Spleen (tissue), 11 donors: ENCODE measurements at regions not wholly inside any gene's neighbourhood (a gene's known extent, or its start where the extent isn't known, plus 50 kb on each side); places are given as distances from the start of the nearest gene placed in this dataset.

Source experiments
- DNase-seq: peaks from one replicate; pipeline ENCODE4 v3.0.0-alpha.2; 2020
- H3K27ac ChIP-seq, 8 donors: fragments of 200-600 bp; sonication (generic) in 7 of 8; 1 replicate in 4 of 8; 2 replicates in 4 of 8; pipeline versions ENCODE4 v1.5.0 to v1.8.0; 2016 to 2021; ENCODE audit warnings: inconsistent platforms in 4 of 8, mild to moderate bottlenecking in 4 of 8, moderate library complexity in 1 of 8
- H3K27me3 ChIP-seq, 7 donors: fragments of 200-600 bp; sonication (generic) in 6 of 7; replicated peaks in 1 of 7; 1 replicate in 4 of 7; 2 replicates in 3 of 7; pipeline versions ENCODE4 v1.5.0 to v1.8.0; 2016 to 2021; ENCODE audit warnings: inconsistent platforms in 3 of 7, mild to moderate bottlenecking in 1 of 7
- H3K36me3 ChIP-seq, 6 donors: fragments of 200-600 bp; sonication (generic) in 5 of 6; 1 replicate in 4 of 6; 2 replicates in 2 of 6; pipeline versions ENCODE4 v1.5.0 to v1.8.0; 2016 to 2021; ENCODE audit warnings: inconsistent platforms in 2 of 6
- H3K4me1 ChIP-seq, 6 donors: fragments of 200-600 bp; sonication (generic) in 5 of 6; 1 replicate in 3 of 6; 2 replicates in 3 of 6; pipeline versions ENCODE4 v1.5.0 to v1.8.0; 2016 to 2021; ENCODE audit warnings: inconsistent platforms in 3 of 6
- H3K4me3 ChIP-seq, 8 donors: fragments of 200-600 bp; sonication (generic) in 7 of 8; 1 replicate in 4 of 8; 2 replicates in 4 of 8; pipeline versions ENCODE4 v1.5.0 to v1.8.0; 2016 to 2021; ENCODE audit warnings: inconsistent platforms in 4 of 8, mild to moderate bottlenecking in 4 of 8, moderate library complexity in 2 of 8
- H3K9me3 ChIP-seq, 8 donors: fragments of 200-600 bp; sonication (generic) in 7 of 8; 1 replicate in 4 of 8; 2 replicates in 4 of 8; pipeline versions ENCODE4 v1.5.0 to v1.8.0; 2016 to 2021; ENCODE audit warnings: inconsistent platforms in 4 of 8
- CTCF ChIP-seq, 11 experiments: fragments of 200-600 bp in 7 of 11; fragments of 450-650 bp in 4 of 11; sonication (generic) in 4 of 11; IDR thresholded peaks in 8 of 11; conservative IDR thresholded peaks in 3 of 11; 1 replicate in 7 of 11; 2 replicates in 4 of 11; pipeline versions ENCODE4 v1.4.0 to v1.8.0; 2016 to 2021; ENCODE audit warnings: antibody characterized with exemption in 11 of 11, inconsistent platforms in 4 of 11, mild to moderate bottlenecking in 1 of 11
- POLR2A ChIP-seq, 3 donors: fragments of 450-650 bp; IDR thresholded peaks; one replicate each; pipeline ENCODE4 v1.5.1; 2017; ENCODE audit warnings: antibody characterized with exemption in 3 of 3, mild to moderate bottlenecking in 1 of 3
- POLR2AphosphoS5 ChIP-seq, 3 donors: sonication (generic); formaldehyde crosslinking; IDR thresholded peaks; one replicate each; pipeline ENCODE4 v1.5.1; 2017; ENCODE audit warnings: antibody characterized with exemption in 3 of 3
- WGBS, 5 donors: extraction: QIAGEN DNeasy Blood & Tissue Kit in 3 of 5; methylation state at CpG; one replicate each; pipeline versions ENCODE4 v1.1.5 to v1.1.7; 2013 to 2018; 5-methylcytosine and 5-hydroxymethylcytosine counted together
- intact Hi-C: fragments of 100-400 bp; cut with DNase I; formaldehyde crosslinking; loops from one replicate; pipeline ENCODE4 v1.15.0; 2023; ENCODE audit warnings: low total_unique reads
- donor health status: healthy with polysubstance abuse.
- donor health status: DM: no; HTN: no; CAD: no; lungs with moderate emphysema.
- donor health status: DM: no; HTN: no; CAD: no.
- donor health status: Bipolar disorder and iron deficiency.
- donor health status: healthy.
- donor health status: DM: no; HTN: no; CAD: no.
- donor health status: DM: yes; HTN: yes; CAD: no.

GRCh38 chr1:182304218-182304617 is 87.4 kb downstream of the GLUL start:
- no peaks in the 10 kb centered on the region for H3K27me3 ChIP-seq
- 50 to 74% (median 63%) methylated on average over 3 of the region's 3 CpGs for WGBS, 5 donors
- TF ChIP-seq POLR2A (IDR thresholded peaks at IDR 0.05): no peak
- TF ChIP-seq POLR2AphosphoS5 (IDR thresholded peaks at IDR 0.05): no peak
- no peak for TF ChIP-seq CTCF (IDR thresholded peaks at IDR 0.05 in 8 of 11, conservative IDR thresholded peaks at IDR 0.05 in 3 of 11)
- intact Hi-C loops: no loop called here
- no peak for DNase-seq
- H3K36me3 ChIP-seq: no peaks in the 10 kb centered on the region
- H3K9me3 ChIP-seq: peaks cover 0 to 5% (median 0%) of the 10 kb centered on the region in 8 donors
- peak overlapping the region in 2 of 8 donors; percentile 3 to 54 for H3K27ac ChIP-seq
- H3K4me3 ChIP-seq: no peak overlapping the region
- peaks cover 0 to 27% (median 13%) of the 10 kb centered on the region in 6 donors for H3K4me1 ChIP-seq

DNA sequence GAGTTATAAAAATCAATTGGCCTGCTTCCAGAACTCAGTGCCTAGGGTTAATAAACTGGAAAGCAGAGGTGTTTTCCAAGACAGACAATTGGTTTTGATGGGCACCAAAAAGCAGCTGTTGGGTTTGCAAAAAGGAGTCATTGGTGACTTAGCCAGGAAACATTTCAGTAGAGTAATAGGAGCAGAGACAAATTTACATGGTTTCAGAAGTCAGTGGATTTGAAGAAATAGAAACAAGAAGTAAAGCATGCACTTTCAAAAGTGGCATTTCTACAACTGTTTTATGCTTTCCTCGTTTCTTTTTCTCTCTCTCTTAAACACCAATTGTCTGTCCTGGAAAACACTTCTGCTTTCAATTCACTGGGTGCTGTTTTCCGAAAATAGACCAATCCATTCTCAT is 87.8 kb downstream of the GLUL start:
- TF ChIP-seq CTCF (IDR thresholded peaks at IDR 0.05 in 8 of 11, conservative IDR thresholded peaks at IDR 0.05 in 3 of 11): no peak
- no peak for TF ChIP-seq POLR2AphosphoS5 (IDR thresholded peaks at IDR 0.05)
- no peak for TF ChIP-seq POLR2A (IDR thresholded peaks at IDR 0.05)
- Histone ChIP-seq H3K4me1 (peaks cover 0 to 27% (median 13%) of the 10 kb centered on the region in 6 donors), H3K27ac (peak overlapping the region in 3 of 8 donors; percentile 3 to 54 (median 36)), H3K36me3 (no peaks in the 10 kb centered on the region), H3K27me3 (no peaks in the 10 kb centered on the region), H3K9me3 (peaks cover 0 to 5% (median 0%) of the 10 kb centered on the region in 8 donors), H3K4me3 (no peak overlapping the region)
- intact Hi-C loops: no loop called here
- 28 to 40% (median 33%) methylated on average over 2 of the region's 2 CpGs for WGBS, 5 donors
- DNase-seq: no peak

- H3K4me3 ChIP-seq: no peak overlapping the region
- 83 to 90% (median 83%) methylated on average over 9 of the region's 9 CpGs for WGBS, 5 donors
- TF ChIP-seq POLR2AphosphoS5 (IDR thresholded peaks at IDR 0.05): no peak
- TF ChIP-seq POLR2A (IDR thresholded peaks at IDR 0.05): no peak
- DNase-seq: no peak
- intact Hi-C loops: no loop called here
- peaks cover 0 to 27% (median 13%) of the 10 kb centered on the region in 6 donors for H3K4me1 ChIP-seq
- H3K9me3 ChIP-seq: peaks cover 0 to 5% (median 0%) of the 10 kb centered on the region in 8 donors
- H3K27me3 ChIP-seq: no peaks in the 10 kb centered on the region
- H3K36me3 ChIP-seq: no peaks in the 10 kb centered on the region
- H3K27ac ChIP-seq: no peak overlapping the region
Observed at GRCh38 chr1:182301467-182302198, 90.0 kb downstream of the GLUL start.

GRCh38 chr1:182301026-182301436 is 90.6 kb downstream of the GLUL start:
- 56 to 71% (median 67%) methylated on average over 8 of the region's 8 CpGs for WGBS, 5 donors
- Histone ChIP-seq H3K4me1 (peaks cover 0 to 27% (median 13%) of the 10 kb centered on the region in 6 donors), H3K9me3 (peaks cover 0 to 4% (median 0%) of the 10 kb centered on the region in 8 donors), H3K27me3 (no peaks in the 10 kb centered on the region), H3K4me3 (no peak overlapping the region), H3K36me3 (no peaks in the 10 kb centered on the region), H3K27ac (no peak overlapping the region)
- no peak for DNase-seq
- intact Hi-C loops: no loop called here
- TF ChIP-seq POLR2A (IDR thresholded peaks at IDR 0.05) (no peak), CTCF (IDR thresholded peaks at IDR 0.05 in 8 of 11, conservative IDR thresholded peaks at IDR 0.05 in 3 of 11) (no peak), POLR2AphosphoS5 (IDR thresholded peaks at IDR 0.05) (no peak)
